BLaER1 treated with 17β-estradiol and CSF1 and Interleukin-3, amounts not matched to agents 10 nM and 100 nM (cell line): ENCODE measurements at regions not wholly inside any gene's neighbourhood (a gene's known extent, or its start where the extent isn't known, plus 50 kb on each side); places are given as distances from the start of the nearest gene placed in this dataset.

Source experiments
- H3K27ac ChIP-seq, 11 experiments: shearing (Covaris generic); formaldehyde crosslinking; 2 replicates each; pipeline ENCODE4 v1.8.1; 2022
- H3K27me3 ChIP-seq, 11 experiments: shearing (Covaris generic); formaldehyde crosslinking; 2 replicates each; pipeline ENCODE4 v1.8.1; 2022
- H3K36me3 ChIP-seq, 11 experiments: shearing (Covaris generic); formaldehyde crosslinking; 2 replicates each; pipeline ENCODE4 v1.8.1; 2022
- H3K4me1 ChIP-seq, 10 experiments: shearing (Covaris generic); formaldehyde crosslinking; 2 replicates each; pipeline ENCODE4 v1.8.1; 2022
- H3K4me2 ChIP-seq, 11 experiments: shearing (Covaris generic); formaldehyde crosslinking; 2 replicates each; pipeline ENCODE4 v1.8.1; 2022
- H3K4me3 ChIP-seq, 10 experiments: shearing (Covaris generic); formaldehyde crosslinking; 2 replicates each; pipeline ENCODE4 v1.8.1; 2022
- H3K9ac ChIP-seq, 11 experiments: shearing (Covaris generic); formaldehyde crosslinking; 2 replicates each; pipeline ENCODE4 v1.8.1; 2022
- H3K9me3 ChIP-seq, 11 experiments: shearing (Covaris generic); formaldehyde crosslinking; replicated peaks in 1 of 11; 2 replicates each; pipeline ENCODE4 v1.8.1; 2022
- H4K20me1 ChIP-seq, 11 experiments: shearing (Covaris generic); formaldehyde crosslinking; 2 replicates each; pipeline ENCODE4 v1.8.1; 2022
- Cebpa-rat ChIP-seq, 11 experiments: shearing (Covaris generic); IDR thresholded peaks; 2 replicates each; pipeline ENCODE4 v1.8.1; 2022

GRCh38 chr7:21281193-21281592, 146.7 kb upstream of the SP4 start:
- Histone ChIP-seq H3K4me1 (peaks cover 0 to 19% (median 7%) of the 10 kb centered on the region in 10 experiments; a peak in 7 of 20 replicates), H4K20me1 (no peaks in the 10 kb centered on the region), H3K27ac (peak overlapping the region in 8 of 11 experiments; percentile 31 to 67 (median 59); a peak in 16 of 22 replicates), H3K27me3 (no peaks in the 10 kb centered on the region), H3K9me3 (peaks cover 0 to 13% (median 0%) of the 10 kb centered on the region in 11 experiments; a peak in 1 of 22 replicates), H3K4me3 (no peak overlapping the region), H3K4me2 (peak overlapping the region in 6 of 11 experiments; percentile 1 to 32 (median 13); a peak in 8 of 22 replicates), H3K9ac (no peak overlapping the region; a peak in 1 of 22 replicates), H3K36me3 (no peaks in the 10 kb centered on the region)
- peak in 9 of 11 experiments; percentile 24 to 71 (median 52); a peak in 12 of 22 replicates for TF ChIP-seq Cebpa-rat (IDR thresholded peaks at IDR 0.05)

DNA sequence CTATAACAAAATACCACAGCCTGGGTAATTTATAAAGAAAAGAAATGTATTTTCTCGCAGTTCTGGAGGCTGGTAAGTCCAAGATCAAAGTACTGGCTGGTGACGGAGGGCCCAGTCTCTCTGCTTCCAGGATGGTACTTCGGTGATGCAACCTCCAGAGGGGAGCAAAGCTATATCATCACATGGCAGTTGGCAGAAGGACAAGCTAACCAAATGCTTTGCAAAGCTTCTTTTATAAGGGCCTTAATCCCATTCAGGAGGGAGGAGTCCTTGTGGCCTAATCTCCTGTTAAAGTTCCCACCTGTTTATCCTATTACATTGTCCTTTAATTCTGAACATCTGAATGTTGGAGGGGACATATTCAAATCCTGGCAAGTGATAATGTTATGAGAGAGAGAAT, 134.1 kb upstream of the SP4 start:
- TF ChIP-seq Cebpa-rat (IDR thresholded peaks at IDR 0.05), result no peak
- Histone ChIP-seq H3K4me1 (no peaks in the 10 kb centered on the region), H3K36me3 (no peaks in the 10 kb centered on the region), H3K9me3 (no peaks in the 10 kb centered on the region), H3K27ac (no peak overlapping the region), H3K4me3 (no peak overlapping the region), H3K4me2 (no peak overlapping the region), H3K9ac (no peak overlapping the region), H4K20me1 (no peaks in the 10 kb centered on the region), H3K27me3 (no peaks in the 10 kb centered on the region)

GRCh38 chr7:21299766-21300165, 128.1 kb upstream of the SP4 start:
- Histone ChIP-seq H3K4me2 (no peak overlapping the region), H3K36me3 (no peaks in the 10 kb centered on the region), H3K27me3 (no peaks in the 10 kb centered on the region), H3K4me1 (peaks cover 0 to 14% (median 0%) of the 10 kb centered on the region in 10 experiments; a peak in 4 of 20 replicates), H3K9ac (no peak overlapping the region), H4K20me1 (no peaks in the 10 kb centered on the region), H3K4me3 (no peak overlapping the region), H3K9me3 (no peaks in the 10 kb centered on the region), H3K27ac (no peak overlapping the region)
- TF ChIP-seq Cebpa-rat (IDR thresholded peaks at IDR 0.05), result no peak

DNA sequence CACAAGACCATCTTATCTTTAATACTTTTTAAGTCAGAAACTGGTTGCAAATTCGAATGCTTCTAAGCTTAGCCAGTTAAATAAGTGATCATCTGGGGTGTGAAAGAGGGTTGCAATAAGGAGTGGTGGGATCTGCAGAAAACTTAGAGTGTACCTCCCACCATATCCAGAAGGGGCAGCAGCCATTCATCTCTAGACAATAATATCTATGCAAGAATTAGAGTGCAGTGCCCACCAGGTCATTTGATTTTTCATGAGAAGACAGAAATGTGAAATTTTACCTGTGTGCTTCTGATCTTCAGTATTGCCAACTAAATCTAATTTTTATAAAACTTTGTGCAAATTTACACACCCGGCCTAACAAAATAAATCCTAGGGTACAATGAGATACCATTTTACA, 127.2 kb upstream of the SP4 start:
- no peak overlapping the region for H3K9ac ChIP-seq
- no peaks in the 10 kb centered on the region for H4K20me1 ChIP-seq
- no peak overlapping the region for H3K27ac ChIP-seq
- peaks cover 0 to 14% (median 0%) of the 10 kb centered on the region in 10 experiments; a peak in 4 of 20 replicates for H3K4me1 ChIP-seq
- H3K4me2 ChIP-seq, result no peak overlapping the region
- no peaks in the 10 kb centered on the region for H3K9me3 ChIP-seq
- no peak overlapping the region for H3K4me3 ChIP-seq
- no peaks in the 10 kb centered on the region for H3K27me3 ChIP-seq
- no peak for TF ChIP-seq Cebpa-rat (IDR thresholded peaks at IDR 0.05)
- no peaks in the 10 kb centered on the region for H3K36me3 ChIP-seq

DNA sequence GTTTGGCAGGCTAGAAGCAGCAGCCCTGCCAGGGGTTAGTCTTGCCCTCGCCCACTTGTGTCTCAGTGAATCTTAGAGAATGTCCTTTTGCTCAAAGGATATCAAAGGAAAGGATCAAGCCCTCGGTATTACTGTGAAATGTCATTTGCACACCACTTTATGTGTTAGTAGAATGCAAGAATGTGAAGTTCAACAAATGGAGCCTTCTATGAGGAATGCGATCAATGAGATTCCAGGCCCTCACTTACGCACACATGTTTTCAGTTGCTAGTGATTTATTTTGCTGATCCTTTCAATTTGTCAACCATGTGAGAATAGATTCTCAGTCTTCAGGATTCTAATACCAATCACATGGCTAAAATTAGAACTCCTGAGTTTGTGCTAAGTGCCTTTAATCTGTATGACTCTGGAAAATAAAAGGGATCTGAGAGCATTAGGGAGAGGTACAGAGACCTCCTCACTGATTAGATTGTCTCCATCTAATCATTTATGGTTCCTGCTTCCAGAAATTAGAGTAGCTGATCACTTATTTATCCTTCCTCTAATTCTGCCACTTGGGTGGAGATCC, 123.0 kb upstream of the SP4 start:
- Histone ChIP-seq H3K4me2 (no peak overlapping the region), H3K27me3 (no peaks in the 10 kb centered on the region), H3K4me3 (no peak overlapping the region), H3K27ac (no peak overlapping the region), H3K4me1 (peaks cover 0 to 14% (median 0%) of the 10 kb centered on the region in 10 experiments; a peak in 4 of 20 replicates), H4K20me1 (no peaks in the 10 kb centered on the region), H3K9me3 (peaks cover 16 to 24% (median 21%) of the 10 kb centered on the region in 11 experiments), H3K36me3 (no peaks in the 10 kb centered on the region), H3K9ac (no peak overlapping the region)
- TF ChIP-seq Cebpa-rat (IDR thresholded peaks at IDR 0.05), result no peak

GRCh38 chr7:21305455-21306235, 122.2 kb upstream of the SP4 start:
- H3K36me3 ChIP-seq, result no peaks in the 10 kb centered on the region
- H3K4me3 ChIP-seq, result no peak overlapping the region
- H3K27ac ChIP-seq, result no peak overlapping the region
- H3K27me3 ChIP-seq, result no peaks in the 10 kb centered on the region
- H4K20me1 ChIP-seq, result no peaks in the 10 kb centered on the region
- H3K4me2 ChIP-seq, result no peak overlapping the region
- TF ChIP-seq Cebpa-rat (IDR thresholded peaks at IDR 0.05), result no peak
- H3K9me3 ChIP-seq, result peaks cover 16 to 24% (median 21%) of the 10 kb centered on the region in 11 experiments
- peaks cover 0 to 14% (median 0%) of the 10 kb centered on the region in 10 experiments; a peak in 4 of 20 replicates for H3K4me1 ChIP-seq
- no peak overlapping the region for H3K9ac ChIP-seq

- Histone ChIP-seq H4K20me1 (no peaks in the 10 kb centered on the region), H3K9me3 (peaks cover 0 to 18% (median 0%) of the 10 kb centered on the region in 11 experiments; a peak in 4 of 22 replicates), H3K4me2 (no peak overlapping the region), H3K27ac (no peak overlapping the region), H3K27me3 (no peaks in the 10 kb centered on the region), H3K9ac (no peak overlapping the region), H3K36me3 (no peaks in the 10 kb centered on the region), H3K4me1 (peaks cover 0 to 6% (median 0%) of the 10 kb centered on the region in 10 experiments; a peak in 6 of 20 replicates), H3K4me3 (no peak overlapping the region)
- no peak for TF ChIP-seq Cebpa-rat (IDR thresholded peaks at IDR 0.05)
Observed at GRCh38 chr7:21314954-21315353, 112.9 kb upstream of the SP4 start.

GRCh38 chr7:21317966-21318915, 109.6 kb upstream of the SP4 start:
- TF ChIP-seq Cebpa-rat (IDR thresholded peaks at IDR 0.05), result no peak
- H3K27me3 ChIP-seq, result no peaks in the 10 kb centered on the region
- H3K4me2 ChIP-seq, result no peak overlapping the region
- H3K9ac ChIP-seq, result no peak overlapping the region
- no peaks in the 10 kb centered on the region for H4K20me1 ChIP-seq
- H3K9me3 ChIP-seq, result no peaks in the 10 kb centered on the region
- H3K4me1 ChIP-seq, result peaks cover 0 to 6% (median 0%) of the 10 kb centered on the region in 10 experiments; a peak in 6 of 20 replicates
- H3K27ac ChIP-seq, result no peak overlapping the region
- H3K36me3 ChIP-seq, result no peaks in the 10 kb centered on the region
- H3K4me3 ChIP-seq, result no peak overlapping the region

GRCh38 chr7:21318916-21319270, 109.0 kb upstream of the SP4 start:
- H3K4me1 ChIP-seq, result peaks cover 0 to 6% (median 0%) of the 10 kb centered on the region in 10 experiments; a peak in 6 of 20 replicates
- H3K27ac ChIP-seq, result no peak overlapping the region
- no peaks in the 10 kb centered on the region for H3K36me3 ChIP-seq
- H3K9ac ChIP-seq, result no peak overlapping the region
- no peaks in the 10 kb centered on the region for H3K9me3 ChIP-seq
- no peak for TF ChIP-seq Cebpa-rat (IDR thresholded peaks at IDR 0.05)
- peak overlapping the region in 2 of 11 experiments; percentile 17 to 24; a peak in 2 of 22 replicates for H3K4me2 ChIP-seq
- H3K4me3 ChIP-seq, result no peak overlapping the region
- no peaks in the 10 kb centered on the region for H3K27me3 ChIP-seq
- H4K20me1 ChIP-seq, result no peaks in the 10 kb centered on the region
